Stimulated activated CD8-positive, alpha-beta memory T cell treated with anti-CD3 and anti-CD28 coated beads, Interleukin-4, amount 100 ng/mL, for 48 hours (primary cell): ENCODE measurements at regions not wholly inside any gene's neighbourhood (a gene's known extent, or its start where the extent isn't known, plus 50 kb on each side); places are given as distances from the start of the nearest gene placed in this dataset.
A peak's percentile ranks its signal among the peaks of the same experiment; 100 is the strongest.

Experiments
- DNase-seq: peaks from one replicate; pipeline ENCODE4 v3.0.0-alpha.2; 2020

- no peak for DNase-seq
Observed at GRCh38 chr15:89421219-89421618, 75.2 kb downstream of the RHCG start.

- DNase-seq: peak; percentile 72
Observed at GRCh38 chr15:89419370-89419984, 76.9 kb downstream of the RHCG start.

GRCh38 chr15:89417206-89417725 lies 79.1 kb downstream of the RHCG start:
- DNase-seq: no peak

GRCh38 chr15:89416339-89417183 lies 79.8 kb downstream of the RHCG start:
- DNase-seq: peak; percentile 91

- no peak for DNase-seq
Observed at GRCh38 chr15:89414571-89414970, 79.9 kb upstream of the POLG start.

GRCh38 chr15:89413877-89414276 lies 79.3 kb upstream of the POLG start:
- DNase-seq: no peak

GRCh38 chr15:89412905-89413411 lies 78.3 kb upstream of the POLG start:
- DNase-seq: no peak

GRCh38 chr15:89410039-89410435 lies 75.4 kb upstream of the POLG start:
- DNase-seq: no peak

- DNase-seq: peak; percentile 27
Observed at GRCh38 chr15:89409184-89410038, 74.8 kb upstream of the POLG start.

- peak; percentile 30 for DNase-seq
Observed at GRCh38 chr15:89408372-89409183, 74.0 kb upstream of the POLG start.

- DNase-seq: peak; percentile 37
Observed at GRCh38 chr15:89406940-89407607, 72.5 kb upstream of the POLG start.

- no peak for DNase-seq
Observed at GRCh38 chr15:89406218-89406939, 71.8 kb upstream of the POLG start.

GRCh38 chr15:89405494-89405893 lies 70.9 kb upstream of the POLG start:
- DNase-seq: no peak

GRCh38 chr15:89404023-89404422 lies 69.4 kb upstream of the POLG start:
- no peak for DNase-seq

GRCh38 chr15:89402518-89402805 lies 67.8 kb upstream of the POLG start:
- no peak for DNase-seq

- DNase-seq: no peak
Observed at GRCh38 chr15:89401631-89402517, 67.2 kb upstream of the POLG start.

- no peak for DNase-seq
Observed at GRCh38 chr15:89400782-89401545, 66.3 kb upstream of the POLG start.

- no peak for DNase-seq
Observed at GRCh38 chr15:89400116-89400781, 65.6 kb upstream of the POLG start.
